SK-N-SH (cell line): ENCODE measurements at regions not wholly inside any gene's neighbourhood (a gene's known extent, or its start where the extent isn't known, plus 50 kb on each side); places are given as distances from the start of the nearest gene placed in this dataset.

Experiments
- CTCF ChIA-PET: fragments of 300-600, 350-600 bp; formaldehyde crosslinking; extraction: SDS; loops from one replicate; lab custom pipeline; 2021; lab: Yijun Ruan, JAX
- POLR2A ChIA-PET: fragments of 350-600 bp; sonication (Branson Sonifier 250); formaldehyde crosslinking; extraction: SDS; loops from one replicate; lab custom pipeline; 2020; ENCODE audit warnings: antibody characterized with exemption, inconsistent platforms; lab: Yijun Ruan, JAX
- DNase-seq: peaks from one replicate; pipeline ENCODE4 v3.0.0; 2012
- H2AFZ ChIP-seq: fragments of 200-600 bp; sonication (generic); 2 replicates; pipeline ENCODE4 v1.8.1; 2016; ENCODE audit warnings: antibody characterized with exemption, mild to moderate bottlenecking, low read depth
- H3F3A ChIP-seq: fragments of 200-600 bp; sonication (generic); replicated peaks from 2 replicates; pipeline ENCODE3; 2016; ENCODE audit warnings: antibody characterized with exemption, mild to moderate bottlenecking; ENCODE audit not compliant: insufficient read depth
- H3K27ac ChIP-seq, 2 experiments: fragments of 200-500 bp in 1 of 2; fragments of 200-600 bp in 1 of 2; sonication (Bioruptor generic) in 1 of 2; sonication (generic), shearing (Covaris generic) in 1 of 2; 2 replicates each; pipeline versions ENCODE4 v1.5.1 to v1.6.1; 2014 to 2016; ENCODE audit warnings: low read depth in 2 of 2, inconsistent platforms in 1 of 2, low read length in 1 of 2, mild to moderate bottlenecking in 1 of 2, mixed read lengths in 1 of 2
- H3K27me3 ChIP-seq: fragments of 200-600 bp; sonication (generic), shearing (Covaris generic); 2 replicates; pipeline ENCODE4 v1.6.1; 2016; ENCODE audit warnings: mixed run types; ENCODE audit not compliant: insufficient read depth
- H3K36me3 ChIP-seq, 2 experiments: fragments of 200-500 bp in 1 of 2; fragments of 200-600 bp in 1 of 2; sonication (Bioruptor generic) in 1 of 2; sonication (generic) in 1 of 2; replicated peaks in 1 of 2; 2 replicates each; pipeline versions ENCODE3 to v1.5.1; 2014 to 2016; ENCODE audit warnings: low read length in 1 of 2, mild to moderate bottlenecking in 1 of 2; ENCODE audit not compliant: insufficient read depth in 2 of 2, control insufficient read depth in 1 of 2
- H3K4me1 ChIP-seq, 2 experiments: fragments of 200-500 bp in 1 of 2; fragments of 200-600 bp in 1 of 2; sonication (Bioruptor generic) in 1 of 2; sonication (generic), shearing (Covaris generic) in 1 of 2; 2 replicates each; pipeline versions ENCODE4 v1.5.1 to v1.6.1; 2014 to 2016; ENCODE audit warnings: low read depth in 1 of 2, low read length in 1 of 2, mixed run types in 1 of 2; ENCODE audit not compliant: insufficient read depth in 2 of 2, control insufficient read depth in 1 of 2
- H3K4me2 ChIP-seq: fragments of 200-600 bp; sonication (generic), shearing (Covaris generic); 2 replicates; pipeline ENCODE4 v1.6.1; 2017; ENCODE audit warnings: mixed run types
- H3K4me3 ChIP-seq, 2 experiments: fragments of 200-500 bp in 1 of 2; fragments of 200-600 bp in 1 of 2; sonication (Bioruptor generic) in 1 of 2; sonication (generic), shearing (Covaris generic) in 1 of 2; 2 replicates each; pipeline versions ENCODE4 v1.5.1 to v1.8.1; 2014 to 2016; ENCODE audit warnings: low read depth in 2 of 2, inconsistent platforms in 1 of 2, low read length in 1 of 2, mild to moderate bottlenecking in 1 of 2, mixed read lengths in 1 of 2, moderate library complexity in 1 of 2
- H3K79me2 ChIP-seq: fragments of 200-600 bp; sonication (generic); 2 replicates; pipeline ENCODE4 v1.8.1; 2017; ENCODE audit warnings: mild to moderate bottlenecking; ENCODE audit not compliant: insufficient read depth
- H3K9ac ChIP-seq: fragments of 200-600 bp; sonication (generic); 2 replicates; pipeline ENCODE4 v1.6.1; 2017; ENCODE audit warnings: mixed run types
- H3K9me2 ChIP-seq: fragments of 200-600 bp; sonication (generic); 2 replicates; pipeline ENCODE4 v1.6.1; 2017; ENCODE audit warnings: mixed run types
- H3K9me3 ChIP-seq: fragments of 200-600 bp; sonication (generic); 2 replicates; pipeline ENCODE4 v1.6.1; 2017; ENCODE audit warnings: mixed run types, mild to moderate bottlenecking, moderate library complexity
- H4K20me1 ChIP-seq: fragments of 200-600 bp; sonication (generic); 2 replicates; pipeline ENCODE4 v1.6.1; 2017; ENCODE audit warnings: mild to moderate bottlenecking, mixed run types; ENCODE audit not compliant: insufficient read depth
- GABPA ChIP-seq: IDR thresholded peaks from 2 replicates; pipeline ENCODE4 v1.4.0; 2012; ENCODE audit warnings: low read depth, mild to moderate bottlenecking
- RAD21 ChIP-seq: IDR thresholded peaks from 2 replicates; pipeline ENCODE4 v1.6.1; 2012; ENCODE audit warnings: mild to moderate bottlenecking, low read length
- RXRA ChIP-seq: IDR thresholded peaks from 2 replicates; pipeline ENCODE4 v1.4.0; 2012; ENCODE audit warnings: low read depth, mild to moderate bottlenecking, borderline replicate concordance
- SMC3 ChIP-seq: IDR thresholded peaks from 2 replicates; pipeline ENCODE4 v1.6.1; 2012; ENCODE audit warnings: low read depth, low read length, improper control_type of control experiment
- TAF1 ChIP-seq: IDR thresholded peaks from 2 replicates; pipeline ENCODE4 v1.6.1; 2012; ENCODE audit warnings: low read depth, mild to moderate bottlenecking, low read length, moderate library complexity, borderline replicate concordance
- YY1 ChIP-seq: IDR thresholded peaks from 2 replicates; pipeline ENCODE4 v1.4.0; 2012; ENCODE audit warnings: low read depth, mild to moderate bottlenecking
- WGBS: methylation state at CpG from one replicate; pipeline ENCODE4 v1.1.6; 2017; ENCODE audit warnings: low lambda C conversion rate; 5-methylcytosine and 5-hydroxymethylcytosine counted together
- TF ChIP-seq, protein P1 (sequence below): IDR thresholded peaks from 2 replicates; pipeline ENCODE4 v1.6.1; 2012; ENCODE audit warnings: mild to moderate bottlenecking, low read depth, low read length, moderate library complexity
- TF ChIP-seq, protein P2 (sequence below): fragments of 150-350 bp; IDR thresholded peaks from 2 replicates; pipeline ENCODE4 v1.6.1; 2016; ENCODE audit warnings: mild to moderate bottlenecking, low read depth, low read length
- TF ChIP-seq, protein P3 (sequence below): fragments of 200-600 bp; sonication (generic); IDR thresholded peaks from 2 replicates; pipeline ENCODE4 v1.6.1; 2017; ENCODE audit warnings: antibody characterized with exemption, mild to moderate bottlenecking, moderate library complexity

DNA sequence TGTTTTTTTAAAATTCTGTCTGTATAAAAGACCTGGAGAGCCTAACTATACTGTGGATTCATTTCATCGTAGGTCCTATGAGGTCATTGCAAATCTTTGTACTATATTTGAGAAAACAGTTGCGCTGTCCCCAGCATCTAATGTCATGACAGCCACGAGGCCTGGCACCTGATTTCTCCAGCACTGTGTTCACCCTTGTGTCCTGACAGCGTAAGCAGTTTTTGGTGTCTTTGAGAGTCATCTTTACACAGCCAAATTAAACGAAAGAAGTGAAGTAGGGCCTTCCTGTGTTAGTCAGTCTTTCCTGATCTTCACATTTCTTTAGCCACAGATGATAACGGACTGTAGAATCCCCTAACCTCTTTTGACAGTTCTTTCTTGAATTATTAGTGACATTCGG lies 70.6 kb upstream of the PHACTR2 start:
- ChIA-PET CTCF (interaction anchor here (0.9 to 1.4 kb wide), 2 partner anchors 15 to 32 kb away, joined by 3 to 4 read pairs; no protein-coding TSS in a partner anchor), POLR2A (no interaction called here)
- 80% methylated on average over 7 of the region's 7 CpGs for WGBS

More for the DNA sequence above, 70.6 kb upstream of the PHACTR2 start:
- H3K4me2 ChIP-seq, result no peak overlapping the region
- H3K79me2 ChIP-seq, result no peaks in the 10 kb centered on the region
- no peak overlapping the region for H2AFZ ChIP-seq
- H3K9ac ChIP-seq, result no peak overlapping the region
- peak overlapping the region in 1 of 2 experiments; percentile 20; a peak in 1 of 4 replicates for H3K27ac ChIP-seq
- DNase-seq, result no peak
- H3K9me3 ChIP-seq, result no peaks in the 10 kb centered on the region
- H3K36me3 ChIP-seq, result no peaks in the 10 kb centered on the region
- H3K9me2 ChIP-seq, result no peaks in the 10 kb centered on the region
- H4K20me1 ChIP-seq, result no peaks in the 10 kb centered on the region
- TF ChIP-seq RAD21, result no peak
- no peak for TF ChIP-seq RXRA
- no peak for TF ChIP-seq SMC3
- TF ChIP-seq, protein P1, sequence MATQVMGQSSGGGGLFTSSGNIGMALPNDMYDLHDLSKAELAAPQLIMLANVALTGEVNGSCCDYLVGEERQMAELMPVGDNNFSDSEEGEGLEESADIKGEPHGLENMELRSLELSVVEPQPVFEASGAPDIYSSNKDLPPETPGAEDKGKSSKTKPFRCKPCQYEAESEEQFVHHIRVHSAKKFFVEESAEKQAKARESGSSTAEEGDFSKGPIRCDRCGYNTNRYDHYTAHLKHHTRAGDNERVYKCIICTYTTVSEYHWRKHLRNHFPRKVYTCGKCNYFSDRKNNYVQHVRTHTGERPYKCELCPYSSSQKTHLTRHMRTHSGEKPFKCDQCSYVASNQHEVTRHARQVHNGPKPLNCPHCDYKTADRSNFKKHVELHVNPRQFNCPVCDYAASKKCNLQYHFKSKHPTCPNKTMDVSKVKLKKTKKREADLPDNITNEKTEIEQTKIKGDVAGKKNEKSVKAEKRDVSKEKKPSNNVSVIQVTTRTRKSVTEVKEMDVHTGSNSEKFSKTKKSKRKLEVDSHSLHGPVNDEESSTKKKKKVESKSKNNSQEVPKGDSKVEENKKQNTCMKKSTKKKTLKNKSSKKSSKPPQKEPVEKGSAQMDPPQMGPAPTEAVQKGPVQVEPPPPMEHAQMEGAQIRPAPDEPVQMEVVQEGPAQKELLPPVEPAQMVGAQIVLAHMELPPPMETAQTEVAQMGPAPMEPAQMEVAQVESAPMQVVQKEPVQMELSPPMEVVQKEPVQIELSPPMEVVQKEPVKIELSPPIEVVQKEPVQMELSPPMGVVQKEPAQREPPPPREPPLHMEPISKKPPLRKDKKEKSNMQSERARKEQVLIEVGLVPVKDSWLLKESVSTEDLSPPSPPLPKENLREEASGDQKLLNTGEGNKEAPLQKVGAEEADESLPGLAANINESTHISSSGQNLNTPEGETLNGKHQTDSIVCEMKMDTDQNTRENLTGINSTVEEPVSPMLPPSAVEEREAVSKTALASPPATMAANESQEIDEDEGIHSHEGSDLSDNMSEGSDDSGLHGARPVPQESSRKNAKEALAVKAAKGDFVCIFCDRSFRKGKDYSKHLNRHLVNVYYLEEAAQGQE, result no peak
- no peak for TF ChIP-seq YY1
- TF ChIP-seq TAF1, result no peak
- no peak for TF ChIP-seq GABPA
- TF ChIP-seq, protein P2, sequence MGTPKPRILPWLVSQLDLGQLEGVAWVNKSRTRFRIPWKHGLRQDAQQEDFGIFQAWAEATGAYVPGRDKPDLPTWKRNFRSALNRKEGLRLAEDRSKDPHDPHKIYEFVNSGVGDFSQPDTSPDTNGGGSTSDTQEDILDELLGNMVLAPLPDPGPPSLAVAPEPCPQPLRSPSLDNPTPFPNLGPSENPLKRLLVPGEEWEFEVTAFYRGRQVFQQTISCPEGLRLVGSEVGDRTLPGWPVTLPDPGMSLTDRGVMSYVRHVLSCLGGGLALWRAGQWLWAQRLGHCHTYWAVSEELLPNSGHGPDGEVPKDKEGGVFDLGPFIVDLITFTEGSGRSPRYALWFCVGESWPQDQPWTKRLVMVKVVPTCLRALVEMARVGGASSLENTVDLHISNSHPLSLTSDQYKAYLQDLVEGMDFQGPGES, result no peak
- TF ChIP-seq, protein P3, sequence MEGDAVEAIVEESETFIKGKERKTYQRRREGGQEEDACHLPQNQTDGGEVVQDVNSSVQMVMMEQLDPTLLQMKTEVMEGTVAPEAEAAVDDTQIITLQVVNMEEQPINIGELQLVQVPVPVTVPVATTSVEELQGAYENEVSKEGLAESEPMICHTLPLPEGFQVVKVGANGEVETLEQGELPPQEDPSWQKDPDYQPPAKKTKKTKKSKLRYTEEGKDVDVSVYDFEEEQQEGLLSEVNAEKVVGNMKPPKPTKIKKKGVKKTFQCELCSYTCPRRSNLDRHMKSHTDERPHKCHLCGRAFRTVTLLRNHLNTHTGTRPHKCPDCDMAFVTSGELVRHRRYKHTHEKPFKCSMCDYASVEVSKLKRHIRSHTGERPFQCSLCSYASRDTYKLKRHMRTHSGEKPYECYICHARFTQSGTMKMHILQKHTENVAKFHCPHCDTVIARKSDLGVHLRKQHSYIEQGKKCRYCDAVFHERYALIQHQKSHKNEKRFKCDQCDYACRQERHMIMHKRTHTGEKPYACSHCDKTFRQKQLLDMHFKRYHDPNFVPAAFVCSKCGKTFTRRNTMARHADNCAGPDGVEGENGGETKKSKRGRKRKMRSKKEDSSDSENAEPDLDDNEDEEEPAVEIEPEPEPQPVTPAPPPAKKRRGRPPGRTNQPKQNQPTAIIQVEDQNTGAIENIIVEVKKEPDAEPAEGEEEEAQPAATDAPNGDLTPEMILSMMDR, result no peak
- H3K4me3 ChIP-seq, result no peak overlapping the region
- H3K4me1 ChIP-seq, result peaks cover 0 to 5% of the 10 kb centered on the region in 2 experiments; a peak in 3 of 4 replicates
- H3F3A ChIP-seq, result peaks cover 13% of the 10 kb centered on the region
- no peaks in the 10 kb centered on the region for H3K27me3 ChIP-seq
